ENCODE measurements at regions not wholly inside any gene's neighbourhood (a gene's known extent, or its start where the extent isn't known, plus 50 kb on each side); places are given as distances from the start of the nearest gene placed in this dataset.

GRCh38 chr18:59960272-59960671 lies 60.5 kb downstream of the PMAIP1 start:
- CTCF ChIA-PET (ENCODE audit: low intra/inter-chr PET ratio) = no interaction called here
- in situ Hi-C loops (cut with MboI) = no loop called here
- H4K20me1 ChIP-seq (replicated peaks; ENCODE audit: control insufficient read depth, insufficient read depth, low read length) = no peaks in the 10 kb centered on the region
- no TSS peak for BruUV-seq (replicated peaks)
- no peak overlapping the region for H3K4me3 ChIP-seq
- intact Hi-C loops (cut with micrococcal nuclease) = no loop called here
- no peaks in the 10 kb centered on the region for H3K36me3 ChIP-seq (ENCODE audit: control insufficient read depth, insufficient read depth, low read length)
- no peak for ATAC-seq
- no peaks in the 10 kb centered on the region for H3K27me3 ChIP-seq (ENCODE audit: control insufficient read depth in 2 of 2, insufficient read depth in 2 of 2, low read length in 2 of 2)
- no peaks in the 10 kb centered on the region for H3K9me3 ChIP-seq (replicated peaks; ENCODE audit: control insufficient read depth, insufficient read depth, low read depth, low read length)
- no peak overlapping the region for H3K4me2 ChIP-seq (ENCODE audit: insufficient read depth, low read length)
- TF ChIP-seq FOXJ3 (CRISPR knock-in tag; IDR thresholded peaks at IDR 0.05) (no peak), SAP30 (IDR thresholded peaks at IDR 0.05; ENCODE audit: borderline replicate concordance, insufficient read depth, low read depth, low read length, poor library complexity, severe bottlenecking) (no peak), MED1 (CRISPR knock-in tag; IDR thresholded peaks at IDR 0.05; ENCODE audit: borderline replicate concordance) (no peak), TRIM28 (IDR thresholded peaks at IDR 0.05) (no peak), RREB1 (CRISPR knock-in tag; IDR thresholded peaks at IDR 0.05) (no peak)
- H3K27ac ChIP-seq (ENCODE audit: extremely low read depth, low read depth, low read length) = no peak overlapping the region
- 20% methylated on average over 2 of the region's 2 CpGs for WGBS (ENCODE audit: insufficient coverage, low coverage, missing lambda C conversion rate)
- H3K79me2 ChIP-seq (ENCODE audit: control insufficient read depth, insufficient read depth, low read length) = no peaks in the 10 kb centered on the region
- no peaks in the 10 kb centered on the region for H3K9me1 ChIP-seq (ENCODE audit: control insufficient read depth, insufficient read depth, low read length)
- H3K9ac ChIP-seq (ENCODE audit: insufficient read depth in 1 of 2, low read depth in 2 of 2, low read length in 2 of 2) = no peak overlapping the region
- H2AFZ ChIP-seq (ENCODE audit: low read depth, low read length) = no peak overlapping the region
- POLR2A ChIA-PET = no interaction called here
- H3K4me1 ChIP-seq (replicated peaks in 1 of 2; ENCODE audit: control insufficient read depth in 2 of 2, insufficient read depth in 2 of 2, low read length in 2 of 2) = peaks cover 0 to 9% of the 10 kb centered on the region in 2 experiments; a peak in 3 of 5 replicates
- no peak for DNase-seq (ENCODE audit: extremely low read depth in 1 of 4, low spot score in 3 of 4)
- FAIRE-seq = no peak

Measured in K562 (cell line).